ENCODE measurements at regions not wholly inside any gene's neighbourhood (a gene's known extent, or its start where the extent isn't known, plus 50 kb on each side); places are given as distances from the start of the nearest gene placed in this dataset.

DNA sequence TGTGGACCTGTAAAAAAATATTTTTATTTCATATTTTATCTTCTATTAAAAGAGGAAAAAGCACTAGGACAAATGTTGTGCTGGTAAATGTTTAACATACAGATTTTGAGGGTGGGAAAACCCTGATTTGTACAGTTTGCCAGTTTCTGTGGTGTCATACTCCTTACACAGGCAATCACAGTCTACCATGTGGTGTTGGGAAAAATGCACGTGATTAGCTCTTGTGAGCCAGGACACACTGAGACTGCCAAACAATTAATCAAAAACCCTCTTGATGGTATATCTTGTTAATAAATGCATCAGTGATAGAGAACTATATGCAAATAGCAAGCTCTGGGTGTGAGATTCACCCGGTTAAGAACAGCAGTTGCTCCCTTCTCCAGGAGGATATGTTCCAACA, 136.5 kb upstream of the ZC3H11B start:
- Histone ChIP-seq H3K9ac (no peak overlapping the region), H3K9me3 (replicated peaks in 1 of 11) (no peaks in the 10 kb centered on the region), H4K20me1 (no peaks in the 10 kb centered on the region), H3K4me2 (no peak overlapping the region), H3K4me1 (peaks cover 0 to 22% (median 0%) of the 10 kb centered on the region in 10 experiments; a peak in 4 of 20 replicates), H3K4me3 (no peak overlapping the region), H3K36me3 (no peaks in the 10 kb centered on the region), H3K27me3 (no peaks in the 10 kb centered on the region), H3K27ac (no peak overlapping the region)
- TF ChIP-seq Cebpa-rat (IDR thresholded peaks at IDR 0.05), result no peak

DNA sequence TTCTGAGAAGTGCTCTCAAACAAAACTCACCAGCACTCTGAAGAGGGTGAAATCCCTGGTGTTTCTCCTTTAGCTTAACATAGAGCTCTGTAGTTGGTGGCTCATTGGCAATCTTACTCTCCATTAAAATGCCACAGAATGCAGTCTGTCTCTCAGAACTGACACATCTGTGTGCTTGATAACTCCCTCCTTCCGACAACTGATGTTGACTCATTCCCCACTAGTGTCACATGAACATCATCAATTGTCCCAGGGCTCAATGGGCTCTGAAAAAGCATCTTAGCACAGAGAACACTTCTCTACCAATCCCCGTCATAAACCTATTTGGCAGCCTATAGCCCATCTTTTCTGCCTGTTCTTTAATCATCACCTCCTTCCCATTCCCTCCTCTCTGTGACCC, 133.2 kb upstream of the ZC3H11B start:
- Histone ChIP-seq H3K9me3 (replicated peaks in 1 of 11) (no peaks in the 10 kb centered on the region), H3K4me2 (no peak overlapping the region), H3K36me3 (no peaks in the 10 kb centered on the region), H3K4me1 (peaks cover 0 to 22% (median 0%) of the 10 kb centered on the region in 10 experiments; a peak in 4 of 20 replicates), H3K27ac (no peak overlapping the region), H3K9ac (no peak overlapping the region), H3K4me3 (no peak overlapping the region), H4K20me1 (no peaks in the 10 kb centered on the region), H3K27me3 (no peaks in the 10 kb centered on the region)
- TF ChIP-seq Cebpa-rat (IDR thresholded peaks at IDR 0.05), result no peak

DNA sequence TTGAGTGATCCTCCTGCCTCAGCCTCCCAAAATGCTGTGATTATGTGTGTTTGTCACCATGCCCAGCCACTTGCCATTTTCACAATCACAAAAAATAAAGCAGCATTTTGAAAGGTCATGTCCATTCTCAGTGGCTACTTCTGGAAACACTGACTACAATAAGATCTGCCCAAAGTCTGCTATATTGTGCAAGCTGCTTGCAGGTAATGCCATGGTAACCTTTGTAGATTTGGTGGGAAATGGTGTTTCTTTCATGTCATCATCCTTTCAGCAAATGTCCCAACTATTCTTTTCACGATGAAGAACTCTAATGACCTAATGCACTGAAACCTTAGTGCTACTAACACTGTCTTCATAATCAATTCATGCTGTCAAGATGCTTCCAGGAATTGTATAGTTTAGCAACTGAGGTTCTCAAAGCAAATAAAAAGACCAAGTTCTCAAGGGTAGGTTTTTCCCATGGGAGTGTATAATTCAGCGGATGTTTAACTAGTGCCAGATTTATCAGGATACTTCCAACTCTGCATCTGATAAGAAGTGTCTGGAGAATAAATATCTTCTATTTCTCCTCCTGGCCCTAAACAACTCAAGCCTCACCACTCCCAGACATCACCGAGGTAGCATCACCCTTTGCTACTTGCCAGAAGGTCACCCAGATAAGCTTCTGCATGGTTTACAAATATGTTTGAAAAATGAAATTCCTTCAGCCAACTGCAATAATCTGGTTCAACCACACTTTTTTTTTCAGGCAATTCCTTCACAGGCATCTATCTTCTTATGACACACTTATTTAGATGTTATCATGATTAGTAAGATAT, 132.0 kb upstream of the ZC3H11B start:
- no peaks in the 10 kb centered on the region for H3K36me3 ChIP-seq
- no peaks in the 10 kb centered on the region for H3K27me3 ChIP-seq
- no peak overlapping the region for H3K4me2 ChIP-seq
- no peaks in the 10 kb centered on the region for H4K20me1 ChIP-seq
- H3K27ac ChIP-seq, result no peak overlapping the region
- H3K4me1 ChIP-seq, result peaks cover 0 to 22% (median 0%) of the 10 kb centered on the region in 10 experiments; a peak in 4 of 20 replicates
- no peaks in the 10 kb centered on the region for H3K9me3 ChIP-seq (replicated peaks in 1 of 11)
- TF ChIP-seq Cebpa-rat (IDR thresholded peaks at IDR 0.05), result no peak
- no peak overlapping the region for H3K4me3 ChIP-seq
- H3K9ac ChIP-seq, result no peak overlapping the region

DNA sequence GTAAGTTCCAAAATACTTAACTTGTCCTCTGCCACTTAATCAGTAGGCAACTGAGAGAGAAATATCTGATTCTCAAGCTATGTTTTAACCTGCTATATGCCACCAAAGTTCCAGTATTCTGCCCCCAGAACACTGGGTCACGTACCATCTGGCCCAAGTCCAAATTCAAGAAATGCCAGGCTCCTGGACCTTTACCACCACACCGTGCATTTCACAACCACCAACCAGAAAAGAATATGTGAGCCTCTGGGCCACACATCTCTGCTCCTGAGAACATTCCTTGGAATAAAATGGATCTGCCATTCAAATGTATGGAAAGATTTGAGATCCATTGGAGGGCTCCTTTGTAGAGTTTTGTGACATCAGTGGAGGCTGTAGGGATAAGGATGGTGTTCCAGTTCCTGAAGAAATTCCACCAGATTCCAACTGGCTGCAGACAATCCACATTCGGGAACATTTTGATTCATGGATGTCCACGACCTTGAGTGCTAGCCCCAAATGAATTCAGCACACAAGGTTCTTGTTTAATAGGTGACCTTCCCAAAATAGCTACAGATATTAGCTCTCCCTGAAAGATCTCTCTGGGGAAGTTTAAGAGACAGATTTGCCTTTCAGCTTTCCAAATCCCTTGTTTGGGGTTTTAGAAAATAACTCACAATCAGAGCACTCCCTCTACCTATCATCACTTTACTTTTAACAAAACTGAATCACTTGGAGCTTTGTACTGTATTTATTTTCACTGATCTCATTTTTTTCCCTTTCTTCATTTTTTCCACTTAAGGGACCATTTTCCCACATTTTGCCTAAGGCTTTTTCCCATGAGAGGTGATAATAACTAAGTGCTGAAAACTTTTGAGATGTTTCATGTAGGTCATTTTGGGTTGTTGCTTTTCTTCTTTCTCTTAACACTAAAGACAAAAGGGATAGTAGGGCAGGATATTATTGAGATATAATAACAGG, 128.4 kb upstream of the ZC3H11B start:
- H4K20me1 ChIP-seq, result no peaks in the 10 kb centered on the region
- no peak overlapping the region for H3K4me3 ChIP-seq
- H3K27ac ChIP-seq, result no peak overlapping the region
- H3K4me1 ChIP-seq, result no peaks in the 10 kb centered on the region
- H3K9ac ChIP-seq, result no peak overlapping the region
- H3K9me3 ChIP-seq (replicated peaks in 1 of 11), result no peaks in the 10 kb centered on the region
- H3K27me3 ChIP-seq, result no peaks in the 10 kb centered on the region
- H3K36me3 ChIP-seq, result no peaks in the 10 kb centered on the region
- no peak for TF ChIP-seq Cebpa-rat (IDR thresholded peaks at IDR 0.05)
- H3K4me2 ChIP-seq, result no peak overlapping the region

DNA sequence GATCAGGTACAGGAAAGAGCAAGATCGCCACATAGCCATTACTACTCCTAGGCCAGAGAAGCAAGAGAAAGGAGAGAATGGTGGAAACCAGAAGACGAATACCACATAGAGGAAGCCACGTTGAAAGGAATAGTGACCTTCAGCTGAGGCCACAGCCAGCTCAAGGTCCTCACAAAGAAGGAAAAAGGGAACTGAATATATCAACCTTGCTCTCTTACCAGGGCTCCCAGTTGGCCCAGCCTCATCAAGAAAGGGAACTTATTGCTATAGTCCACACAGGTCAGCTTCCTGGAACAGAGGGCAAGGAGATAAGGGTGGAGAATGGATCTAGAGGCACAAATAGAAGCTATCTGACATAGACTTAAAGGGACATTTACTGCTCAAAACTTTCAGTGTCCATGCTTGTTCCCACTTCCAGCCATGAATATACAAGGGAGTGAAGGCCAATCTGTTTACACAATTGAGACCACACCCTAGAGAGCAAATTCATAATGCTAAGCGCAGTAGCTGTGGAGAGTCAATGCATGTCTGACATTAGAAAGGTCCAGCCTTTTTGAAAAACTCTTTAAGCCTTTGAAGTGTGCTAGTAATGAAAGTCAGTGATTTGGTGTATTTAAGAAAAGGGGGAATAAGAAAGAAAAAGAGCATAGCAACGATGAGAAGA, 120.7 kb upstream of the ZC3H11B start:
- no peaks in the 10 kb centered on the region for H4K20me1 ChIP-seq
- H3K4me2 ChIP-seq, result peak overlapping the region in 2 of 11 experiments; percentile 53 to 59; a peak in 5 of 22 replicates
- TF ChIP-seq Cebpa-rat (IDR thresholded peaks at IDR 0.05), result no peak
- no peak overlapping the region for H3K4me3 ChIP-seq
- H3K4me1 ChIP-seq, result peaks cover 0 to 24% (median 0%) of the 10 kb centered on the region in 10 experiments; a peak in 6 of 20 replicates
- no peak overlapping the region for H3K9ac ChIP-seq
- H3K27me3 ChIP-seq, result no peaks in the 10 kb centered on the region
- peaks cover 0 to 2% (median 0%) of the 10 kb centered on the region in 11 experiments; a peak in 2 of 22 replicates for H3K9me3 ChIP-seq (replicated peaks in 1 of 11)
- H3K27ac ChIP-seq, result peak overlapping the region in 3 of 11 experiments; percentile 3 to 33 (median 29); a peak in 2 of 22 replicates
- no peaks in the 10 kb centered on the region for H3K36me3 ChIP-seq

DNA sequence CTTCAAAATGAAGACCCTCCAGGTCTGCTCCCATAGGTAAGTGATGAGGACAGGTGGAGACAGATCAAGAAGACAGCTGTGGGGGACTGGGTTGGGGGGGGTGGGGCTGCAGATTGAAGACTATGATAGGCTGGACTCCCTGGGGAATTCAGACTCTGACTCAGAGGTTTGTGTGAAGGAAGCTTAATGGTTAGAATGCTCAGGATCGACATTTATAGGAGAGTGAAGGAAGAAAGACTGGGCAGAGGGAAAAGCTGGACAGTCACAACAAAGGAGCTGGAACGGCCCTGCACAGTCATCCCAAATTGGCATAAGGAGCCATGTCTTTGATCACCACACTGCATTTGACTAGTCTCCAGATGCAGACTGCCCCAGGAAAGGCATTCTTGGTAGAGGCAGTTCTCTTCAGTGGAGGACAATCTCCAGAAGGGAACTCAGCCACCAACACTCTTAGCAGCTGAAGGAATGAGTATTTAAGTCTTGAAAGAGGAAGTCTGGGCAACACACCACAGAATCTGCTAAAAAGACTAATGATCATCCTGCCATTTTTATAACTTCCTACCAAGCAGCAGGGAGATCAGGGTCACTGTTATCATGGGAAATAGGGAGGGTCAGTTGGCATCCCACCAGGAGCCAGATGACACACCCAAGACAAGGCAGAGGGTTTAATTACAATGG, 120.0 kb upstream of the ZC3H11B start:
- Histone ChIP-seq H4K20me1 (no peaks in the 10 kb centered on the region), H3K4me3 (no peak overlapping the region), H3K9ac (no peak overlapping the region), H3K36me3 (no peaks in the 10 kb centered on the region), H3K27me3 (no peaks in the 10 kb centered on the region), H3K27ac (peak overlapping the region in 3 of 11 experiments; percentile 3 to 33 (median 29); a peak in 2 of 22 replicates), H3K9me3 (replicated peaks in 1 of 11) (peaks cover 0 to 9% (median 1%) of the 10 kb centered on the region in 11 experiments; a peak in 6 of 22 replicates), H3K4me1 (peaks cover 0 to 24% (median 0%) of the 10 kb centered on the region in 10 experiments; a peak in 6 of 20 replicates), H3K4me2 (peak overlapping the region in 3 of 11 experiments; percentile 17 to 59 (median 53); a peak in 6 of 22 replicates)
- TF ChIP-seq Cebpa-rat (IDR thresholded peaks at IDR 0.05), result no peak

DNA sequence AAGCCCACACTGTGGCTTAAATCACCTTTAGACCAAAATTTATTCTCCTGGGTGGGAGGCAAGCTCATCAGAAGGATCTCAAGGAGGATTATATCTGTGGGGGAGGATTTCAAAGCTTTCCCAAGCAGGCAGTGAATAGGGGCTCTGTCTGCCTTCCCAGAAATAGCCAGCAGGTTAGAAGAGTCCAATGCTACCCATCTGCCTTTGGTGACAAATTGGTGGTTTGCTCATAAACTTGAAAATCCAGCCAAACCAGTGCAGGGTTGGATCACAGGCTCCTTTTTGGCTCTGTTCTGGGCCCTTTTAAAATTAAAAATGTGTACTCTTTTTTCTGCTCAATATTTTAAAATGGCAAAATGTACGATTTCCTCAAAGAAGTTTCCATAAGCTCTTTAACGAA, 118.9 kb upstream of the ZC3H11B start:
- Histone ChIP-seq H3K4me2 (no peak overlapping the region), H4K20me1 (no peaks in the 10 kb centered on the region), H3K9ac (no peak overlapping the region), H3K27ac (no peak overlapping the region), H3K9me3 (replicated peaks in 1 of 11) (peaks cover 7 to 21% (median 12%) of the 10 kb centered on the region in 11 experiments), H3K4me1 (peaks cover 0 to 24% (median 0%) of the 10 kb centered on the region in 10 experiments; a peak in 6 of 20 replicates), H3K4me3 (no peak overlapping the region), H3K36me3 (no peaks in the 10 kb centered on the region), H3K27me3 (no peaks in the 10 kb centered on the region)
- no peak for TF ChIP-seq Cebpa-rat (IDR thresholded peaks at IDR 0.05)

DNA sequence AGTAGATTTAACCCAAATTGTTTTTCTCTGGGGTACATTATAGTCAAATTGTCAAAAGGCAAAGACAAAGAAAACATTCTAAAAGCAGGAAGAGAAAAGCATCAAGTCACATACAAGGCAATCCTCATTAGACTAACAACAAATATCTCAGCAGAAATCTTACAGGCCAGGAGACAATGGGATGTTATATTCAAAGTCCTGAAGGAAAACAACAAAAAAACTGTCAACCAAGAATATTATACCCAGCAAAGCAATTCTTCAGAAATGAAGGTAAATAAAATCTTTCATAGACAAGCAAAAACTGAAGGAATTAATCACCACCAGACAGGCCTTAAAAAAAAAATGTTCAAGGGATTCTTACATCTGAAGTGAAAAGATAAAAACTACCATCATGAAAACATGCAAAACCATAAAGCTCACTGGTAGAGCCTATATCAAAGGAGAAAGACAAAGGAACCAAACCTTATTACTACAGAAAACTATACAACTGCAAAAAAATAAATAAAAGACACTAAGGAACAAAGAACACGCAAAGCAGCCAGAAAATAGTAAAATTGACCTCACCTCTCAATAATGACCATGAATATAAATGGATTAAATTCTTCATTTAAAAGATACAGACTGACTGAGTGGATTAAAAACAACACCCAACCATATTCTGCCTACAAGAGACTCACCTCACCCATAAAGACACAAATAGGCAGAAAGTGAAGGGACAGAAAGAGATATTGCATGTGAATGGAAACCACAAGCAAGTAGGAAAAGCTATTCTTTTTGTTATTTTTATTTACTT, 113.8 kb upstream of the ZC3H11B start:
- no peak for TF ChIP-seq Cebpa-rat (IDR thresholded peaks at IDR 0.05)
- Histone ChIP-seq H3K9ac (no peak overlapping the region), H3K36me3 (no peaks in the 10 kb centered on the region), H3K27me3 (no peaks in the 10 kb centered on the region), H4K20me1 (no peaks in the 10 kb centered on the region), H3K4me2 (no peak overlapping the region), H3K4me3 (no peak overlapping the region), H3K9me3 (replicated peaks in 1 of 11) (peaks cover 30 to 51% (median 34%) of the 10 kb centered on the region in 11 experiments), H3K4me1 (no peaks in the 10 kb centered on the region), H3K27ac (no peak overlapping the region)
